ENCODE measurements at regions not wholly inside any gene's neighbourhood (a gene's known extent, or its start where the extent isn't known, plus 50 kb on each side); places are given as distances from the start of the nearest gene placed in this dataset.
"Not testable (repeated sequence)": the region's sequence is repeated elsewhere in the genome, so short reads cannot be mapped to it uniquely, and the experiment has no call there.

- DNase-seq (ENCODE audit: low spot score), result no peak
Observed at GRCh38 chr4:71081192-71081591, 87.7 kb downstream of the DCK start.

DNA sequence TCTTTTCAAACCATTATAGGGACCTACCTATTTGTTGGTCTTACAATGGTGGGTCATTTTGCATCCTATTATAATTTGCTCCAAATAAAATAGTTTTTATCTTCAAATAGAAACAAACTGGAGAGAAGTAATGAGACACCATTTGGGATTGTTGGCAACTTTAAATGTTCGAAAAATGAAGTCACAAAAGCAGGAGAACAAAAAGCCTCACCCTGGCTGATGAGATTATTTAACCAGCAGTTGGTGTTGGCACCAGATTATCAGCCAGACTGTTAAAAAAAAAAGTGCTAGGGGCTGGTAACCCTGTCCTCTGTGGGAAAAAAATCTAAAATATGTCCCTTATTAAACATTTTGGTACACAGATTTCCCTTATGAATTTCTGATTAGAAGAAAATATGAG lies 100.3 kb downstream of the DCK start:
- DNase-seq (ENCODE audit: low spot score), result no peak

- no peak for DNase-seq (ENCODE audit: low spot score)
Observed at GRCh38 chr4:71094201-71094600, 100.8 kb downstream of the DCK start.

- no peak for DNase-seq (ENCODE audit: low spot score)
Observed at GRCh38 chr4:71095141-71095540, 101.7 kb downstream of the DCK start.

DNA sequence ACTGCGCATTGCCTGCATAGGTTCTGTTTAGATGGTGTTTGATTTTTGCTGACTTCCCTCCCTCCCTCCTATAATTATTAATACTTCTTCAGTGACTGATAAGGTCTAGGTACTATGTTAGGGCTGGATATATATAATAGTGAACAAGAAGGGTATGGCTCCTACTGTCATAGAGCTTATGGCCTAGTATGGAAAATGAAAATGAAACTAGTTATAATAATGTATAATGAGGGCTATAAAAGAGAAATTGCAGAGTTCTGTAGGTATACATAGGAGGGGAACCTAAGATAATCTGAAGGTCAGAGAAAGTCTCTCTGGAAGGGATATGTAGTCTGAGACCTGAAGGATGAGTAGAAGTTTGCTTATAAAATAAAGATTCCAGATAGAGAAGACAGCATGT lies 102.1 kb downstream of the DCK start:
- DNase-seq (ENCODE audit: low spot score), result no peak

DNA sequence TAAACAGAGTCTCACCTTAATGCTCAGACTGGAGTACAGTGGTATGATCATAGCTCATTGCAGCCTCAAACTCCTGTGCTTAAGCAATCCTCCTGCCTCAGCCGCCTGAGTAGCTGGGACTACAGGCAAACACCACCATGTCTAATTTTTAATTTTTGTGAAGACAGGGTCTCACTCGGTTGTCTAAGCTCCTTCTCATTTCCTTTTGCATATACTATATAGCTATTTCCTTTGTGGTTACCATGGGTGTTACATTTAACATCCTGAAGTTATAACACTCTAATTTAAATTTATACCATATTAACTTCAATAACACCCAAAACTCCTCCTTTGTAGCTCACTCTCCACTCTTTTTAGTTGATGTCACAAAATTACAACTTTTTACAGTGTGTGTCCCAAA lies 114.3 kb downstream of the DCK start:
- no peak for DNase-seq (ENCODE audit: low spot score)

- no peak for DNase-seq (ENCODE audit: low spot score)
Observed at GRCh38 chr4:71110499-71110898, 117.0 kb downstream of the DCK start.

GRCh38 chr4:71111133-71111532 lies 117.7 kb downstream of the DCK start:
- not testable (repeated sequence) for DNase-seq (ENCODE audit: low spot score)

DNA sequence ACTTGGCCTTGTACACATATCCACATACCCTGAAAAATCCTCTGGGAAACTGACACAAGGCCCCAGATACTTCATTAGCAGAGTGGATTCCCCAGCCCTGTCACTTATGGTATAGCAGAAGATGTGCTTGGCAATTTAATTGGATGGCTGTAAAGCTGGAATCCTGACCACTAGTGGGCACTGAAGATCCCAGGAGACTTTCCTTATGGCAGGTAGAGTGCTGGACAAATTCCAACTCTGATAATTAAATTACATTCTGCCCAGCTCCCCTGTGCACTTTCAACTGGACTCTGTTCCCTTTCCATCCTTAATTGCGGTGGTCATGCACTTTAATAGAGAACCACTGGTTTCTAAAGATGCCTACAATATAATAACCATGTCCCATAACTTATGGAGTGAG lies 119.8 kb downstream of the DCK start:
- DNase-seq (ENCODE audit: low spot score), result no peak

- no peak for DNase-seq (ENCODE audit: low spot score)
Observed at GRCh38 chr4:71120831-71121524, 127.5 kb downstream of the DCK start.

GRCh38 chr4:71123951-71124350 lies 130.5 kb downstream of the DCK start:
- no peak for DNase-seq (ENCODE audit: low spot score)

DNA sequence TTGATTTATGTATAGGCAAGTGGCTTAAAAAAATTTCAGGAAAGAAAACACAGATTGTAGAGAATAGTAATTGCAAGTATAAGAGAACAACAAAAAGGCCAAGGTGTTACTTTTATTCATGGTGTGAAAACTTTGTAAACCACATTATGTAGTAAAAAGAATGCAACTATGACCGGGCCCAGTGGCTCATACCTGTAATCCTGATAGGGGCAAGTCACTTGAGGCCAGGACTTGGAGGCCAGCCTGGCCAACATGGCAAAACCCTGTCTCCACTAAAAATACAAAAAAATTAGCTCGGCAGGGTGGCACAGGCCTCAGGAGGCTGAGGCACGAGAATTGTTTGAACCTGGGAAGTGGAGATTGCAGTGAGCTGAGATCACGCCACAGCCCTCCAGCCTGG lies 131.7 kb downstream of the DCK start:
- DNase-seq (ENCODE audit: low spot score), result no peak

GRCh38 chr4:71126719-71127118 lies 133.3 kb downstream of the DCK start:
- no peak for DNase-seq (ENCODE audit: low spot score)

DNA sequence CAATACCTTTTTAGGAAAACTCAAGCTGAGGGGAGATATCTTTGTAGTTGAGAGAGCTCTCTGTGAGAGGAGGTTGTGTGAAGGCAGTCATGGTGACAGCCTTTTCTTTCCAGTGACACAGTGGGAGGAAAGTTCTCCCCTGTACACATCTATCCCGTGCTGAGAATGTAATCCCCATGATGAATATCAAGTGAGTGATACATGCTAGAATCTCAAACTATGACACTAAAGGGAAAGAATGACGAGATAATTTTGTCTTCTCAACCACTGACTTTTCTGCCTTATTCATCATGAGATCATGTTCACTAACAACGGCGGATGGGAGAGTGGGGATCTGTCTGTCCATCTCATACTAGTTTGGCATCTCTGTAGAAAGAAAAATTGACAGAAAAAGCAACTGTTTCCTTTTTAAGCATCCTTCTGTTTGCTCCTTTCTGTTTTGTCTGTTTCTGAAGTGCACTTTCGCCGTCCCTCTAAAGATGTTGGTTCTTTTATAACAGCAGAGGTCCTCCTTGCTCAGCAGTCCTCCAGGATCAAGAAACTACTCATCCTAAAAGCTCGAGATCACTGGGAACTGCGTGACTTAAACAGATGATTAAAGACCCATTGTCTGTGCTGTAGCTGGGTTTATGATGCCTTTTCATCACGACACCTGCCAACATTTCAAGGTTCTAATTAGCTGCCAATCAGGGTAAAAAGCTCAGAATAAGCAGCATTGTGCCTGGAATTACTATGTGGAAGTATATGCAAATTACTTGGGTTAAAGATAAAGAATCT lies 137.6 kb downstream of the DCK start:
- no peak for DNase-seq (ENCODE audit: low spot score)

DNA sequence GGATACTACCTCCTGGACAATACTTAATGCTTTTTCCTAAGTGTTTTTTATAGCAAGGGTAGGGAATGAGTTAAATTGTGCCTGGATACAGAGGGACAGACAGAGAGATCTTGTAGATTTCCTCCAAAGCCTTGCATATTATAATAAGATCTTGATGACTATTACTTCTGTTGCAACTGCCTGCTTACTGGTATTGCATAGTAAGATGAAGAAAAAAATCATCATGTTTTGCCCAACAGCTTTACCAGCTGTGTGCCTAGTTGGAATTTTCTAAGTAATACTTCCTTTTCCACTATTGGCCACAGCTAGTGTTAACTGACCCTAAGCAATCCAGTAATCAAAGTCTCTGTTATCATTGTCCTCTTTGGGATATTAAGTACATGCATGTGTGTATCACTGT lies 139.0 kb downstream of the DCK start:
- no peak for DNase-seq (ENCODE audit: low spot score)

GRCh38 chr4:71133491-71133890 lies 140.0 kb downstream of the DCK start:
- no peak for DNase-seq (ENCODE audit: low spot score)

DNA sequence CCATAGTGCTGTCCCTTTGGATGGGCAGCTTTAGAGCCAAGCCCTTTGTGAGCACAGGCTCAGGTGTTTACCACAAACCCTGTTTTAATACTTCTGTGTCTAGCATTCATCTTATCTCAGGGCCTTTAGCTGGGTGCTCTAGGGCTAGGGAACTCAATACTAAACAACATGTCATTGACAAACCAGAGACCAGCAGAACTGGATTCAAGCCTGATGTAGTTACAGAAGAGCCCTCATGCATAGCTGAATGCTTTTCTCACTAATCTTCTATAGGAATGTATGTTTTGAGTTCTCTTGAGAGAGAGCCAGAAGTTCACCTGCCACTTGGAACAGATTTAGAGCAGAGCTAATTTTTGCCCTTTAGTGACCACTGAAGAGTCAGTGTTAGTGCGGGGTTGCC lies 142.6 kb downstream of the DCK start:
- no peak for DNase-seq (ENCODE audit: low spot score)

DNA sequence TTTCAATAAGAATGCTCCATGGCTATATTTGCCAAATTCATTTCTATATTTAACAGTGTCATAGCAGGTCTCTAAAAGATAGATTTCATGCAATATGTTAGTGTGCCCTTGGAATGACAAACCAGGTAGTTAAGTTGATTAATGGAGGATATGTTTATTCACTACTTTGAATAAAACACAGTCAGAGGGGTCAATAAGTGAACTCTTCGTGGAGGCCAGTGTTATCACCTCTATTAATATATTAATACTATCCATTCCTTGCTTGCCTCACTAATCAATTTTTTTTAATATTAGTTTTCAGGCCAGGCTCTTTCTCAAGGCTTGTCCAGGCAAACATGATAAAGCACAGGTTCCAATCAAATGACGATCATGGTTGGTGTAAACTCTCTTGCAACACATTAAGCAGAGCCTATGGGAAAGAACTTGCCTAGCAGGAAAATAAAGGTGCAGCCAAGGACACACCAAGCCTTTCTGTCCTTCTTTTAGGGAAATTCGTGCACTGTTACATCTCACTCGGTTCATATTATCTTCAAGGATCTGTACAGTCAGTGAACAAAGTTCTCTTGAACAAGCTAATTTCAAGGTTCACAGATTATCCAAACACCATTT lies 144.7 kb downstream of the DCK start:
- no peak for DNase-seq (ENCODE audit: low spot score)

GRCh38 chr4:71140563-71140962 lies 147.1 kb downstream of the DCK start:
- no peak for DNase-seq (ENCODE audit: low spot score)

GRCh38 chr4:71141125-71141524 lies 147.7 kb downstream of the DCK start:
- DNase-seq (ENCODE audit: low spot score), result no peak

- DNase-seq (ENCODE audit: low spot score), result no peak
Observed at GRCh38 chr4:71147261-71147660, 153.8 kb downstream of the DCK start.

DNA sequence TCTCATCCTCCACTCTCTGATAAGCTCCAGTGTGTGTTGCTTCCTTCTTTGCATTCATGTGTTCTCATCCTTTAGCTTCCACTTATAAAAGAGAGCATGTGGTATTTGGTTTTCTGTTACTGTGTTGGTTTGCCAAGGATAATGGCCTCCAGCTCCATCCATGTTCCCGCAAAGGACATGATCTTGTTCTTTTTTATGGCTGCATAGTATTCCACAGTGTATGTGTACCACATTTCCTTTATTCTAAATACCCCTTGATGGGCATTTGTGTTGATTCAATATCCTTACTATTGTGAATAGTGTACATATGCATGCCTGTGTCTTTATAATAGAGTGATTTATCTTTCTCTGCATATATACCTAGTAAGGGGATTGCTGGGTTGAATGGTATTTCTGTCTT lies 155.1 kb downstream of the DCK start:
- no peak for DNase-seq (ENCODE audit: low spot score)

- DNase-seq (ENCODE audit: low spot score), result no peak
Observed at GRCh38 chr4:71151054-71151453, 157.6 kb downstream of the DCK start.
